NCI-H128 (cell line): ENCODE measurements at regions not wholly inside any gene's neighbourhood (a gene's known extent, or its start where the extent isn't known, plus 50 kb on each side); places are given as distances from the start of the nearest gene placed in this dataset.
"Not testable (repeated sequence)": the region's sequence is repeated elsewhere in the genome, so short reads cannot be mapped to it uniquely, and the experiment has no call there.

ENCODE experiments used
- DNase-seq: peaks from one replicate; lab custom pipeline; 2025; ENCODE audit not compliant: unreplicated experiment; lab: John Stamatoyannopoulos, UW

DNA sequence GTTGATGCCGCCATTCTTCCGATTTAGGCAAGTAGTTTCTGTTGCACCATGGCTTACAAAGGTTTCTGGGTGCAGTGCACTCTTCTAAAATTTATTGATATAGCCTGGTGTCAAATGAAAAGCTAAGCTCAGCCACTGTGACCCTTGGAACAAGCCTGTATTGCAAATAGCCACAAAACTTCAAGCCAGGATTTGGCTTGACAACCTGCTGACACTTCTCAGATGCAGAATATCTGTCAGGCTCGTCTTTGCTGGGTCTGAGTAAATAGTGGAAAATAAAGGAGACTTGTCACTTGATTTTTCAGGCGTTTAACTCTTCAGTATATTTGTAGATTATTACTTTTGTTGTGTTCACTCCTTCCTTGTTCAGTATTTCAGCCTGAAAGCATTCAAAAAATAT is 871.8 kb downstream of the OTOL1 start:
- no peak for DNase-seq

DNA sequence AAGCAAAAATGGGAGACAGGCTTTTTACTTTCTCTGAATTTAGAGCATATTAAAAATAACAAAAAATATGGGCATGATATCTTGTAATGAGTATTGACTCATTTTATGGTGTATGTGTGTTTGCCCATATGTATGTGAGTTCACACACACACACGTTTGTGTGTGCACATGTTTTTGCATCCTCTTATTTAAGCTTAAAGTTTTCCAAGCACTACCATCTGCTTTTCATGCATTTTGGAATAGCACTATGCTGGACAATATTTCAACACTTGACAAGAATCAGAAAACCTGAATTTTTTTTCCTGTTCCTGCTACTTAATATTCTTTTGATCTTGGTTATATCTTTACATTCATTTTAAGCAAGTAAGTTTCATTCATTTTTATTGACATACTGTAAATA is 872.7 kb downstream of the OTOL1 start:
- no peak for DNase-seq

DNA sequence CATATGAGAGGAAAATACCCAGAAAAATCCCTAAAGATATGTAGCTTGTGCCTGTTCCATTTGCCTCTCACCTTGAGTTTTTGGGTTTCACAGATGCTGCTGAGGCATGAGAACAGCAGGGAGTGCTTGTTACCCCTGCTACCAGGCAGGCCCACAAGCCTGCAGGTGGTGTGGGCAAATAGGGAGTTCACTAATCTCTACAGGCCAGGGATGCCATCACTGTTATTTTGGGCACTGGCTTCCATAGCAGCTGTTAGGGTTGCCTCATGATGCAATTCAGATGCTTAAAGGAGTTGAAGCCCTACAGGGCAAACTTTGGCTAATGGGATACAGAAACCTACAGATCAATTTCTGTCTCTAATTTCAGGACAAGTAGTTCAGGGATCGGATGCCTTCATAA is 873.5 kb downstream of the OTOL1 start:
- no peak for DNase-seq

GRCh38 chr3:162376761-162377160 is 880.2 kb downstream of the OTOL1 start:
- no peak for DNase-seq

DNA sequence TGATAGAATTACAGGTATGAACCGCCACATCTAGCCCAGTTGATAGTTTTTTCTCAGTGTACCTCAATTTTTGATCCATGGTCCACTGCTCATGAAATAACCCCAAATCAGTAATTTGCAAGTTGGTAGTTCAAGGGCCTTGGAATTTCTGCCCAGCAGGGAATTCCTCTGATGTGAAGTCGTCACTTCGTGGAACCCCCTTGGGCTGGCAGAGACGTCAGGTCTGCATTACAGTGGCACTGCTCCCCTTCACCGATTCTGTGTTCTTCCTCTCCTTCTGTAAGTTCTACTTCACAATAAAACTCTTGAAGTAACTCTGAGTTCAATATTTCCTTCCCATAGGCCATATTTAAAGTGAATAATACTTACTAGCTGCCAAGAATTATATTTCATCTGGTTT is 881.0 kb downstream of the OTOL1 start:
- DNase-seq: no peak

GRCh38 chr3:162385387-162385786 is 888.8 kb downstream of the OTOL1 start:
- no peak for DNase-seq

GRCh38 chr3:162390891-162391290 is 894.3 kb downstream of the OTOL1 start:
- DNase-seq: no peak

DNA sequence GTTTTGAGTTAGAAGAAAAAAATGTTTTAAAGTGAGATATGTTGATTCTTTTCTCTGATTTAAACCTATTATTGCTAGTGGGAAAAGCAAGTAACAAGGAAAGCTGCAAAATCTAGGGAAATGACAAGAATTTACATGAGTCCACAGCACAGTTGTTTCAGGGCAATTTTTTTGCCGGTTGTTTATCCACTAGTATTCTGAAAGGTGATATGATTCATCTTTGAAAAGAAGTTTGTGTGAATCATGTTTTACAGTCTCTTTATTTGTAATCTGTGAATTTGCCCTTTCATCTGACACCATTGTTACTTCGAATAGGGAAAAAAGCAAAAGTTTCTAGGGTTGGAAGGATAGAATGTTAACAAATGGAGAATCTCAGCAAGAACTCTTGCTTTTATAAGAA is 894.7 kb downstream of the OTOL1 start:
- DNase-seq: no peak

GRCh38 chr3:162395496-162395895 is 898.9 kb downstream of the OTOL1 start:
- no peak for DNase-seq

DNA sequence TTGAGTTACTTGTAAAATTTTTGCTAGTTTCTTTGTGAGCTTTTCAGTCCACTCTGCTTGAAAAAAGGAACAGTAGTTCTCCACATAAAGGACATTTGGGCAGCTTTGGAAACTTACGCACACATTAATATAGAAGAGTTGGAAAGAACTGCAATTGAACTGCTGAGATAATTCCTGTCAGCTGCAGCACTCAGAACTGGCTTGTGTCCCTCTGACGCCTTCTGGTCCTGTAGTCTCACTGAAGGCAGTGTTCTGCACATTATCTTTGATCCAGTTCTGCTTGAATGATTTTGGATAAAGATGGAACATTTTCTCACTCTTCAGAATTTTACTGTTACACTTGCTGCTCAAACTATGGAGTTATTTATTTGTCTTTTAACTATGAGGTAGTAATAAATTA is 901.9 kb downstream of the OTOL1 start:
- no peak for DNase-seq

- DNase-seq: no peak
Measured at GRCh38 chr3:162400697-162401096, 904.1 kb downstream of the OTOL1 start.

DNA sequence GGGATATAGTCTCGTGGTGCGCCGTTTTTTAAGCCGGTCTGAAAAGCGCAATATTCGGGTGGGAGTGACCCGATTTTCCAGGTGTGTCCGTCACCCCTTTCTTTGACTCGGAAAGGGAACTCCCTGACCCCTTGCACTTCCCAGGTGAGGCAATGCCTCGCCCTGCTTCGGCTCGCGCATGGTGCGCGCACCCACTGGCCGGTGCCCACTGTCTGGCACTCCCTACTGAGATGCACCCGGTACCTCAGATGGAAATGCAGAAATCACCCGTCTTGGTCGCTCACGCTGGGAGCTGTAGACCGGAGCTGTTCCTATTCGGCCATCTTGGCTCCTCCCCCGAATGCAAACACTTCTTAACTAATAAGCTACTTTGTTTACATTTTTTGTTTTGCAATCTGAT is 914.9 kb downstream of the OTOL1 start:
- DNase-seq: not testable (repeated sequence)

- DNase-seq: no peak
Measured at GRCh38 chr3:162421721-162422120, 925.1 kb downstream of the OTOL1 start.

DNA sequence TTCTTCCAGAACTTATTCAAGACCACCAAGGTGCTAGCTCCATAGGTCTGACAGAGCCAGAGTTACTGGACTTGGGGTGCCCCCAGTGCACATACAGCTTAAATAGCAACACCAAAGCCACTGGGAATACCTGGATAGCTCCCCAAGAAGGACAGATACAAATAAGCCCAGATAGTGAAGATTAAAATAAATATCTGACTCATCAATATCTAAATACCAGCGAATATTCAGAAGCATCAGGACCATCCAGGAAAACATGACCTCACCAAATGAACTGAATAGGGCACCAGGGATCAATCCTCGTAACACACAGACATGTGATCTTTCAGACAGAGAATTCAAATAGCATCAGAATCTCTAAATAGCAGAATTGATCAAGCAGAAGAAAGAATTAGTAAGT is 931.6 kb downstream of the OTOL1 start:
- no peak for DNase-seq

DNA sequence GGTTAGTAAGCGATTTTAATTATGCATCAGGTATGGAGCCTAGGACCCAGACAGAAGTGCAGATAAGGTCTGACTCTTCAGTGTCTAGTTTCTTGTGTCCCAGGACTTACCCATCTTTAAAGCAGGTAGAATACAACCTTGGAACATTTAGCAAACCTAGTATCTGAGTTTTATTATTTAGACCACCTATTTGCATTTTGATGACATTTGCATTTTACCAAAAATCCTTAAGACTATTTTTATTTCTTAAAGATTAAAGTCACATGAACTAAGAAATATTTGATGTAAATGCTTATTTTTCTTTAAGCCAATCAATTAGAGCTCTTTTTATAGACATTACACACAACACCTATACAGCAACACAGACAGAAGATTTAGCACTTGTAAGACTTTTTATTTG is 939.1 kb downstream of the OTOL1 start:
- DNase-seq: no peak

- no peak for DNase-seq
Measured at GRCh38 chr3:162436826-162437225, 940.2 kb downstream of the OTOL1 start.

GRCh38 chr3:162437480-162437879 is 940.9 kb downstream of the OTOL1 start:
- no peak for DNase-seq

- no peak for DNase-seq
Measured at GRCh38 chr3:162441716-162442115, 945.1 kb downstream of the OTOL1 start.

DNA sequence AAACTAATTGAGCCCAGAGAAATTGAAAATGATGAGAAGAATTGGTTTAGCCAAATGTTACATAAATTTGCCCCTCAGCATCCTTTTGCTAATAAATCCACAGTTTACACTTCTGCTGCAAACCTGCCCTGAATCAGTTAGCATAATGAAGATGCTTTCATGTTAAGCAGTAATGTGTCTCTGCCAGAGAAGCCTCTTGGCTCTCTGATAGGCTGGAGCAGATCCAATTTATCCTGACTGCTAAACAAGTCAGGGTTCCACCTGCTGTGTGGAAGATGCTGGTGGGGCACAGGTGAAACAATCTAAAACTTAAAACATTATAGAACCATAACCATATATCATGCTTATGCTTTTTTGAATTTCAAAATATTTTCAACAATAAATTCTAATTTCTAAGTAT is 946.8 kb downstream of the OTOL1 start:
- no peak for DNase-seq

GRCh38 chr3:162468791-162469190 is 972.2 kb downstream of the OTOL1 start:
- no peak for DNase-seq

DNA sequence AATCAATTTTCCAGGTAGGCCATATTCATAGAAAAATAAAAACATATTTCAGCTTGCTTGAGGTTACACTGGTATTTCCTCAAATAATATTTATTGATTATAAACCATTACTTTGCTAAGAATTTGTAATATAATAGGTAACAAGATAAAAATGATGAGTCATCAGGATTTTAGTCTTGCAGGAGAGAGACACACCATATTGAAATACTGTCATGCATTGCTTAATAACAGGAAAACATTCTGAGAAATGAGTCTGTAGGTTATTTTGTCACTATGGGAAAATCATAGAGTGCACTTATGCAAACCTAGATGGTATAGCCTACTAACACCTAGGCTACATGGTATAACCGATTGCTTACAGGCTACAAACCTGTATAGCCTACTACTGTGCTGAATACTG is 990.5 kb downstream of the OTOL1 start:
- no peak for DNase-seq

DNA sequence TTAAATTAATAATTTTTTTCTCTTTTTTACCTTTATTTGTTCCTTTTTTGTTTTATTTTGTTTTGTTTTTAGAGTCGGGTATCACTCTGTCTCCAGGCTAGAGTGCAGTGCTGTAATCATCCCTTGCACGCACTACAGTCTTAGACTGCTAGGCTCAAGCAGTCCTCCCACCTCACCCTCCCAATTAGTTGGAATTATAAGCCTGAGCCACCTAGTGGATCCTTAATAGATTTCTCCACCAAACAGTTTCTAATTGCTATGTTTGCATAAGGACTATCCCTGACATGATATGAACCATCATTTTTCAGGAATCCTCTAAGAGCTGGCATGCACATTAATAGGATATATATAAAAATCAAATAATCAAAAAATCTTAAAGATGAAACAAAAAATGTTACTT is 993.2 kb downstream of the OTOL1 start:
- DNase-seq: no peak

DNA sequence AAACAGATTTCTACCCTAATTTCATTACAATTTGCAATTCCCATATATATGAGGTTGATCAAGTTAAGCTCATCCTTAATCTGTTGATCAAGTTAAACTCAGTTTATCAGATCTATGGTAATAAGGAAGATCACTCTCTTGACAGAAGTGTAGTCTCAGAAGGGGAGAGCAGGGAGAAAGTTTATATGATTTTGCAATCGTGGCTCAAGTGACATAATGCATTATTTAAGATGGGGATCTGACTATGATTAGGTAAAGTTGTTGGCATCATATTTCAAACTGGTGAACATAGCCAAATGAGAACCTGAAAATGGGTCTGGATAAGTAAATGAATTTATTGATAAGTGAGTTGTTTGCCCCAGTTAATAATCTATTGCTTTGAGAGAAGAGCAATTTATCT is 995.3 kb downstream of the OTOL1 start:
- no peak for DNase-seq

GRCh38 chr3:162492446-162493081 is 996.0 kb downstream of the OTOL1 start:
- no peak for DNase-seq
